NCI-H2081 treated with DMSO at 0.1 percent for 48 hours (cell line): ENCODE measurements at regions not wholly inside any gene's neighbourhood (a gene's known extent, or its start where the extent isn't known, plus 50 kb on each side); places are given as distances from the start of the nearest gene placed in this dataset.

Experiments
- DNase-seq: peaks from one replicate; lab custom pipeline; 2025; lab: John Stamatoyannopoulos, UW

DNA sequence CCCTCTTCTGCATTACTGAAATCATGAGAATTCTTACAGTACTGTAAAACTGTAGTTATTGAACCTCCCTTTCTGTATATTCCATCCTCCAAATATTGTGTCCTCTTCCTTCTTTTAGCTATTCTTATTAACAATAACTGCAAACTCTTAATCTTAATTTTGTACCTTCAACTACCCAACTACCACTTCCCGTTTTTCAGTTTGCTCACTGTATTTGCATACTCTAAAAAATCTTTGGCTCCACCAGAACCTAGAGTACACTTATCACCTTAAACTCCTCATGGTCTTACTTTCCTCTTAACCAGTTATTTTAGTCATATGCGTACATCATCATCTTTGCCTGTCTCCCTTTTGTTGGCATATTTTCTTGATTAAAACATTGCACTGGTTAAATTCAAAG is 543.7 kb downstream of the ARAP2 start:
- DNase-seq: no peak

DNA sequence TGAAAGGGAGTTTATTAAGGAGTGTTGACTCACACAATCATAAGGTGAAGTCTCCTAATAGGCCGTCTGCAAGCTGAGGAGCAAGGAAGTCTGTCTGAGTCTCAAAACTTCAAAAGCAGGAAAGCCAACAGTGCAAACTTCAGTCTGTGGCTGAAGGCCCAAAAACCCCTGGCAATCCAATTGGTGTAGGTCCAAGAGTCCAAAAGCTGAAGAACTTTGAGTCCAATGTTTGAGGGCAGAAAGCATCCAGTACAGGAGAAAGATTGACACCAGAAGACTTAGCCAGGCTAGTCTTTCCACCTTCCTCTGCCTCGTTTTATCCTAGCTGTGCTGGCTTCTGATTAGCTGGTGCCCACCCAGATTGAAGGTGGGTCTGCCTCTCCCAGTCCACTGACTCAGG is 535.2 kb downstream of the ARAP2 start:
- no peak for DNase-seq

DNA sequence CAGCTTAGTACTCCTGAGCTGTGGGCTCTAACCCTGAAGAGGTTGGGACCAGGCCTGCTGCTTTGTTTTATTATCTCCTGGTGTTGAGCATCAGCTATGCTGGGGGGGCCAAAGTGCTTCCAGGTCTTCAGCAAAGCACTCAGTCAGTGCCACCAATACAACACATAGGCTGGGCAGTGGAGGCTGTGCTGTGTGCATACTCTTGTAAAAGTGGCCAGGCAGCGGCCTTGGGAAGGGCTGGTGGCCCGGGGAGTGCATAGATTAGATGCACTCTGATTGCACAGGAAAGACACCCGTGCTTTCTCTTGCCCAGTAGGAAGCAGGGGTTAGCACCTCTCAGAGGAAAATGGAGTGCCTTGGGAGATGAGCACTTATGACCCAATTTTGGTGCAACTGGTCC is 534.0 kb downstream of the ARAP2 start:
- DNase-seq: no peak

DNA sequence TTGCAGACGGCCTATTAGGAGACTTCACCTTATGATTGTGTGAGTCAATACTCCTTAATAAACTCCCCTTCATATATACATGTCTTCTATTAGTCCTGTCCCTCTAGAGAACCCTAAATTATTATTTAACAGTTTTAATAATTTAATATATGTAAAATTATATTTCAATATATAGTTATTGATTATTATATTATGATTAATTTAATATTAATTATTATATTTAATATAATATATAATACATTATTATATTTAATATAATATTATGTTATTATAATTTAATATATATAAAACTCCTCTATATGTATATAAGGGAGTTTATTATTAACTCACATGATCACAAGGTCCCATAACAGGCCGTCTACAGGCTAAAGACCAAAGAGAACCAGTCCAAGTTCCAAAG is 533.2 kb downstream of the ARAP2 start:
- no peak for DNase-seq

DNA sequence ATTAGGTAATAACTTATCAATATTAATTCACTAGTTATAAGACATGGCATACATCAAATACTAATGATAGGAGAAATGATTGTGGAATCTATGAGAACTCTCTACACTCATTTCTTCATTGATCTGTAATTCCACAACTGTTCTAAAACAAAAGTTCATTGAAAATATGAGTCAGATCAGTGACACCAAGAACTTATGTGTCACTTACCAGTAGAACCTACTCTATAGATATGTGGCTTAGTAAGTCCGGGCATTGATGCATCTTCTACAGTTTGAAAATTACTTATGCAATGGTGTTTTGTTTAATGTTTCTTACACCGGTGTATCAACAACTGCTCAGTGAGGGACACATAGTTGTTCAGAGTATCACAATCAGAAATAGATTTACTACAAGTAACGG is 520.3 kb downstream of the ARAP2 start:
- no peak for DNase-seq

DNA sequence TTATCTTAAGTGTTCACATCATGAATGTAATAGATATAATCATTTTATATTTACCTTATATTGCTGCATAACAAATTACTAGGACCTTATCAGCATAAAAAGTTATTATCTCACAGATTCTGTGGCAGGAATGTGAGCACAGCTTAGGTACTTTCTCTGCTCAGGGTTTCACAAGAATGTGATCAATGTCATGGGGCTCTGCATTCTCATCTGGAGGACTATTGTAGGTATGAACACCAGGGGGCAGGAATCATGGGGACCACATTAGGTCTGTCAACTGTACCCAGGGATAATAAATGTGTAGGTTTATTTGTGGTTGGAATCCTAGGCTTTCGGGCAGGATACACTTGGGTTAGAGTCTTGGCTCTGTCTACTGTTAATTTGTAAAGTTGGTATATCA is 519.2 kb downstream of the ARAP2 start:
- no peak for DNase-seq

GRCh38 chr4:35730414-35730813 is 513.9 kb downstream of the ARAP2 start:
- DNase-seq: no peak

DNA sequence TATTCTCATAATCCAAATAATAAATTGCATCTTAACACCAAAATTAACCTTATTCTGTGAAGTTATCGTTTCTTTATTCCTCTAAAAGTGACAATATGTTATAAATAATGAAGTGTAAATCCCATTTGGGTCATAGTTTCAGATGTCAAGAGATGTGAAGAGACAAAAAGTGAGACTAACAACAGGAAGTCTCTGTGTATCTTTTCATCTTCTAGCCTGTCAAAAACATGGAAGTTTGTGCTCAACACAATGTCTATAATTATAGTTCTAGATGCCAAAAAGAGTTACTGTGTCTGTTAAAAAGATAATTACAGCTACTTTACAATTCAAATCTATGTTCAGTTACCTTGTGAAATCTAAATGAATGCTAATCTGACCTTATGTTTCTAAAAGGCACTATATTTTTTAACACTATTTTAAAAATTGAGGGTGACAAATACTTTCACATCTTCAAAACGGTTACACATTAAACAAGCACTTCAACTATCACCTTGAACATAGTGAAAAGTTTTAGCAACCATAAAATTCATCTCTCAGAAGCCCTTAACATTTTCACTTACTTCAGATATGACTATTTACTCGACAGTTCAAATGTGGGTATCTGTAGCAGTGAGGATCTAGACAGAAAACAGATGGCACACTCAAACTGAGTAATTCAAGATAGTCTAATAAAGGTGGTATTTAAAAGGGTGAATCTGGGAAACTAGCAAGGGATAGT is 509.8 kb downstream of the ARAP2 start:
- DNase-seq: no peak

DNA sequence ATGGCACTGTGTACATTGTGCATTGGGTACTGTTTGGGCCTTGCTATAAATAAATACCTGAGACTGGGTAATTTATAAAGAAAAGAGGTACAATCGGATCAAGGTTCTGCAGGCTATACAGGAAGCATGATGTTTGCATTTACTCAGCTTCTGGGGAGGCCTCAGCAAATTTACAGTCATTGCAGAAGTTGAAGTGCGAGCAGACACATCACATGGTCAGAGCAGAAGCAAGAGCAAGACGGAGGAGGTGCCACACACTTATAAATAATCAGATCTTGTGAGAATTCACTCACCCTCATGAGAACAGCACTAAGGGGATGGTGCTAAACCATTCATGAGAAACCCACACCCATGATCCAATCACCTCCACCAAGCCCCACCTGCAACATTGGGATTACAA is 505.0 kb downstream of the ARAP2 start:
- DNase-seq: no peak

- DNase-seq: no peak
These were observed 490.3 kb downstream of the ARAP2 start for GRCh38 chr4:35754047-35754446.

DNA sequence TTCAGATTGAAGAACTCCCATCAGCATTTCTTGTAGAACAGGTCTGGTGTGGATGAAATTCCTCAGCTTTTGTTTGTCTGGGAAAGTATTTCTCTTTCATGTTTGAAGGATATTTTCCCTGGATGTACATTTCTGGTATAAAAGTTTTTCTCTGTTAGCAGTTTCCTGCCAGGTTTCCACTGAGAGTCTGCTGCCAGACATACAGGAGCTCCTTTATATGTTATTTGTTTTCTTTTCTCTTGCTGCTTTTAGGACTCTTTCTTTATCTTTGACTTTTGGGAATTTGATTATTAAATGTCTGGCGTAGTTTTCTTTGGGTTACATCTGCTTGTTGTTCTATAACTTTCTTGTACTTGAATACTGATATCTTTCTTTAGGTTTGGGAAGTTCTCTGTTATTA is 486.5 kb downstream of the ARAP2 start:
- DNase-seq: no peak

DNA sequence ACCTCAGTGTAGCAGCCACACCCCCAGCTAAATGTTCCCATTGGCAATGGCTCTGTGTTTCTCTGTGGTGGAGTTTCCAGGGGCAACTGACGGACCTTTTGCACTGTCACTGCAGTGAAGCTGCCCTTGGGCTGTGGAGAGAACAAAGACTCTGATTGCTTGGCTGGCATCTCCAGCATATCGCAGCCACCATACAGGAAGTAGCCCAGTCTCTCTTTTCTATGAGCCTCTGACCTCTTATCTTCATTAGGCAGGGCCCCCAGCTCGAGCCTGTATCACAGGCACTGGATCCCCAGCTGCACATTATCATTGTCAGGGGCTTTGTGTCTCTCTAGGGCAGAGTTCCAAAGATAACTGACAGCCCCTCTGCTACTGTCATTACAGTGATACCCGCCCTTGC is 483.5 kb downstream of the ARAP2 start:
- DNase-seq: no peak

DNA sequence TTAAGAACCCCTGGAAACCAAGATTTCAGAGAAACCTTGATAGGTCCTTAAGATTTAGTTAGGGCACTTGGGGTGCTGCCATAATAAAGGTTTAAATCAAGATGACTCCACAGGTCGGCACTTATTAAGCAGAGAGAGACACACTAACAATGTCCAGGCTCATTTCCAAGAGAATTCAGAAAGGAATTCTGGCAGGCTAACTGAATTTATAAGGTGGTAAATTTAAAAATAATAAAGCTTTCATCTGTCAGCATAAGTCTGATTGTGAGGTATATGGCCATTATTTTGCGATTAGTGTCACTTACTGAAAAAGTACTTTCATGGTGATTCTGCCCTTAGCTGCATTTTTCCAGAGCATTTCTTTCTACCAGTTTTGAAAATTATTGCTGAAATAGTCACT is 472.7 kb downstream of the ARAP2 start:
- no peak for DNase-seq

- no peak for DNase-seq
These were observed 472.0 kb downstream of the ARAP2 start for GRCh38 chr4:35772291-35772690.

- DNase-seq: no peak
These were observed 454.3 kb downstream of the ARAP2 start for GRCh38 chr4:35789899-35790574.

DNA sequence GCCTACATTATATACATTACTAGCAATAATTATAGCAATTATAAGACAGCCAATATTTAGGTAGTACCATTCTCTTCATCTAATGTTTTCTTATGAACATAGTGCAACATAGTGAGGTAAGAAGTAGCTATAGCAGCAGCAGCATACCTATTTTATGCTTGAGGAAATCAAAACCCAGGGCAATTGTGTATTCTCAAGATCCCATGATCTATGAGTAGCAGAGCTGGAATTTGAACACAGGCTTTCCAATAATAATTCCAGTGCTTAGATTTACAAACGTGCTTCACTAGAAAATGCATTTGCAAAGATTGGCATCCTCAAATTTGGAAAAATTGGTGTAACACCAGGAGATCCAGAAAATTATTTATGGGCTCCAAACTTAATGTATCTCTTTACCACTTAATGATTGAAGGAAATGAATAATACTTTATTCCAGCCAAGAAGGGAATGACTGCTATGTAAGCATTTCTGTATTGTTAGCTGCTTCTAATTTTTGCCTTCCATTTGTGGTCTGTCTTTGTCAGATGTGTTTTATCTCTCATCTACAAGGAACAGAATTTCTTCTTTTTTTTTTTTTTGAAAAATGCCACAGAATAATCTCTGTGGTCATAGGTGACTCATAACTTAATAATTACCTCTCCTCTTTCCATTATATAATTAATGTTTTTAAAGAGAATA is 451.1 kb downstream of the ARAP2 start:
- DNase-seq: no peak

DNA sequence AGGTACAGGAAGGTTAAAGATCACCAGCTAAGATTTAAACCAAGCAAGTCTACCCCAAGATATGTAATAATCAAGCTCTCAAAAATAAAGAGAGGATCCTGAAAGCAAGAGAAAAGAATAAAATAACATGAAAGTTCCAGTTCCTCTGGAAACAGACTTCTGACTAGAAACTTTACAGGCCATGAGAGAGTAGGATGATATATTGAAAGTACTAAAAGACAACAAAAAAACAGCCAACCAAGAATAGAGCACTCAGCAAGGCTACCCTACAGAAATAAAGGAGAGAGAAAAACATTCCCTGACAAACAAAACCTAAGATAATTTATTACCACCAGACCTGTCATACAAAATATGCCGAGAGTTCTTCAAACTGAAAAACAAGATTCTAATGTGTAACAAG is 450.5 kb downstream of the ARAP2 start:
- no peak for DNase-seq

GRCh38 chr4:35800669-35801068 is 443.6 kb downstream of the ARAP2 start:
- DNase-seq: no peak

DNA sequence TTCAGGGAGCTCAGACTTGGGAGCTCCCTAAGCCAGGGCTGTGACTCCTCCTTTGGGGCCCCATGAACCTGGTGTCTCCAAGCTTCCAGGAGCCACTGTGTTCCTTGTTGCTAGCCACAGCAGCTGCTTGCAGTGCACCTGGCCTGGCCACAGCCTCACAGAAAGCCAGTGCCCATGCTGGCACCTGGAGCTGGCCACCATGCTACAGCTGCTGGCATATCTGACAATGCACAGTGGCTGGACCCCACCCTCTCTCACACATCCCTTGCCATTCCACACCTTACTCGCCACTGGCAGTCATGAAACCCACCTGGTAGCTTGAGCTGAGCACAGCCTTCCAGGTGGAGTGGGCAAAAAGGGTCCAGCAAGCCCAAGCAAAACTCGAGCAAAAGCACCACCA is 441.7 kb downstream of the ARAP2 start:
- DNase-seq: no peak

DNA sequence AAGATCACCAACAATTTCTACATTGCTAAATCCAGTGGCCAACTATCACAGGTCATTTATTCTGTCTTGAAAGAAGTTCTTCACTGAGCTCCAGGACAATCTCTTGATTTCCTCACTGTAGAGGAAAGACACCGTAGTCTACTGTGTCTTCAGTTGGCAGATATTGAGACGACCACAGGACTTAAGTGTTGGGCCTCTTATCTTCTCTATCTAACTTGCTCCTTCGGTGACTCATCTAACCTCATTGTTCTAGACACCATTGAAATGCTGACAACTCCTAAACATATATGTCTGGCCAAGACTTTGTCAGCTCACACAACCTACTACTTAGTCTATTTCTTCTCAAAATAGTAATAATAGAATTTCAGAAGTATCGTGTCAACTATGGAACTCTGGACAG is 425.8 kb downstream of the ARAP2 start:
- DNase-seq: no peak

DNA sequence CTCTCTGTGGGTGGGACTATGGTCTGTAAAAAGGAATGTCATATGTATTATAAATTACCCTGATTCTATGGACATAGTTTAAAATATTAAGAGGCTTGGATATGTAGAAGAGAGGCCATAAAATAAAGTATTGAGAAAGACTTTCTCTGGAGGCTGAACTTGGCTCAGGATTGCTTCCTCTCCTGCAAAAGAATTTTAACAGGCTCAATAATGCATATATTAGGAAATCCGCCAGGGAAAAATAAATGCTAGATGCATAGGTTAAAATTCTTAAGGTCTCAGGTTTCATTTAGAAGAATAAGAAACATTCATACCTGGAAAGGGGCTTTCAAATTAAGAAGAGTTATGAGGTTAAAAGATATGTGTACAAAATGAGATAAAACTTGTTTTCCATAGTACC is 424.3 kb downstream of the ARAP2 start:
- no peak for DNase-seq

DNA sequence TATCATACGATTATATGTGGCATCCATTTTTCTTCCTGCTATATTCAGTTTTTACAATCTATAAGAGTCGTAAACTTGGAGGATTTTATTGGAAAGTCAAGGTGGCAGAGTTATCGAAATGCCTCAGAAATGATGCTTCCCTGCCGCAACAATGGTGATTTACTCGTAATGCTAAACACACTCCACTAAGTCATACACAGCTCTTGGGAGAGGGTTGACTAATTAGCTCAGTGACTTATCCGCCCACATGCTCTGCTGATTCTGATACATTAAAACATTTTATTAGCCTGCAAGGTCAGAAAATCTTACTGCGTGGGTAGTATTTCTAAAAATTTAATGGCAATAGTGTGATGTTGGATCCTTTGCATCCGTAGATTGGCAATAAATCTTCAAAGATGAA is 420.1 kb downstream of the ARAP2 start:
- DNase-seq: no peak

- no peak for DNase-seq
These were observed 408.4 kb downstream of the ARAP2 start for GRCh38 chr4:35835893-35836292.

DNA sequence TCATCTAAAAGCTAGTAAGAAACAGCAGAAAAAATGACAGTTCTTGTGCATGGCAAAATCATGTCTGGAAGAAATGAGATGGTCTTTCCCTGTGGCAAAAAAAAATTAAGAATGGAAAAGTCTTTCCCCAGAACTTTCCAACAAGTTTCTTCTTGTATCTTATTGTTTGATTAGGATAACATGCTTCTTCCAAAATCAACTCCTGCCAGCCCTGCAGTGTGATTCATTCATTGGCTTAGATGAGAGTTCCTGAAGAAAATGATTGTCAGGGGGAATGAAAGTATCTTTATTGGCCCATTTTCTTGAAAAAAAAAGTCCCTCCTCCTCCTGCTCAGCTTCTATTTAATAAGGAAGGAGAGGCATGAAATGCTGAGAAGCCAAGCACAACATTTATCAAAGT is 407.7 kb downstream of the ARAP2 start:
- DNase-seq: no peak
